GM23338 (cell line): ENCODE measurements at regions not wholly inside any gene's neighbourhood (a gene's known extent, or its start where the extent isn't known, plus 50 kb on each side); places are given as distances from the start of the nearest gene placed in this dataset.

ENCODE experiments used
- ATAC-seq: fragments of 200-7000 bp; cut with Tn5 transposase; 3 replicates; pipeline ENCODE4 v1.9.1; 2020
- DNase-seq: peaks from one replicate; pipeline ENCODE4 v3.0.0-alpha.2; 2015; ENCODE audit warnings: low spot score
- H2AFZ ChIP-seq: fragments of 200-600 bp; sonication (generic); 2 replicates; pipeline ENCODE4 v1.8.0; 2016; ENCODE audit warnings: antibody characterized with exemption, mild to moderate bottlenecking, moderate library complexity
- H3F3A ChIP-seq: fragments of 200-600 bp; sonication (generic); replicated peaks from 2 replicates; pipeline ENCODE4 v1.8.0; 2017; ENCODE audit warnings: antibody characterized with exemption, mixed run types, low read depth
- H3K27ac ChIP-seq: fragments of 200-600 bp; sonication (generic); 2 replicates; pipeline ENCODE4 v1.6.1; 2016; ENCODE audit warnings: low read depth
- H3K27me3 ChIP-seq: fragments of 200-600 bp; sonication (generic); 2 replicates; pipeline ENCODE4 v1.8.0; 2016; ENCODE audit warnings: mild to moderate bottlenecking, mixed run types, moderate library complexity; ENCODE audit not compliant: insufficient read depth
- H3K36me3 ChIP-seq: fragments of 200-600 bp; sonication (generic); 2 replicates; pipeline ENCODE4 v1.8.0; 2016; ENCODE audit warnings: mild to moderate bottlenecking; ENCODE audit not compliant: insufficient read depth
- H3K4me1 ChIP-seq: fragments of 200-600 bp; sonication (generic); 2 replicates; pipeline ENCODE4 v1.8.0; 2016; ENCODE audit warnings: mild to moderate bottlenecking, moderate library complexity; ENCODE audit not compliant: insufficient read depth
- H3K4me2 ChIP-seq: fragments of 200-600 bp; sonication (generic); 2 replicates; pipeline ENCODE4 v1.7.1; 2017; ENCODE audit warnings: mixed run types
- H3K4me3 ChIP-seq: fragments of 200-600 bp; sonication (generic); 2 replicates; pipeline ENCODE4 v1.6.1; 2016; ENCODE audit warnings: mixed run types
- H3K79me2 ChIP-seq: fragments of 200-600 bp; sonication (generic); replicated peaks from 2 replicates; pipeline ENCODE4 v1.8.0; 2017; ENCODE audit warnings: mild to moderate bottlenecking; ENCODE audit not compliant: insufficient read depth
- H3K9me2 ChIP-seq: fragments of 200-600 bp; sonication (generic); 2 replicates; pipeline ENCODE4 v1.8.0; 2017; ENCODE audit not compliant: insufficient read depth
- H4K20me1 ChIP-seq: fragments of 200-600 bp; sonication (generic); replicated peaks from 2 replicates; pipeline ENCODE4 v1.8.0; 2017; ENCODE audit warnings: mild to moderate bottlenecking; ENCODE audit not compliant: insufficient read depth
- H3K27ac Mint-ChIP-seq: 2 replicates; pipeline ENCODE4 v1.8.0; 2020; ENCODE audit warnings: inconsistent platforms, mild to moderate bottlenecking, moderate library complexity, mixed read lengths
- H3K27me3 Mint-ChIP-seq: 3 replicates; pipeline ENCODE4 v1.8.0; 2022; ENCODE audit warnings: low read depth, mild to moderate bottlenecking, moderate library complexity, mixed read lengths, inconsistent platforms; ENCODE audit not compliant: insufficient read depth, poor library complexity
- H3K36me3 Mint-ChIP-seq: 3 replicates; pipeline ENCODE4 v1.8.0; 2021; ENCODE audit warnings: low read depth, mild to moderate bottlenecking, inconsistent platforms, moderate library complexity, mixed read lengths
- H3K4me1 Mint-ChIP-seq: 3 replicates; pipeline ENCODE4 v1.8.0; 2020; ENCODE audit warnings: mild to moderate bottlenecking, inconsistent platforms, mixed read lengths
- H3K4me3 Mint-ChIP-seq: 3 replicates; pipeline ENCODE4 v1.8.0; 2021; ENCODE audit warnings: moderate library complexity, mild to moderate bottlenecking, inconsistent platforms, mixed read lengths
- H3K9me3 Mint-ChIP-seq: 3 replicates; pipeline ENCODE4 v1.8.0; 2020; ENCODE audit warnings: moderate library complexity, mild to moderate bottlenecking, inconsistent platforms, mixed read lengths
- CREB1 ChIP-seq: fragments of 250-450 bp; sonication (Bioruptor Pico); IDR thresholded peaks from 2 replicates; pipeline ENCODE4 v1.5.0; 2020; ENCODE audit warnings: low read depth, mild to moderate bottlenecking, moderate library complexity
- ETS1 ChIP-seq: IDR thresholded peaks from 2 replicates; pipeline ENCODE4 v1.6.1; 2016; ENCODE audit warnings: antibody characterized with exemption
- EZH2 ChIP-seq: fragments of 200-600 bp; sonication (generic); IDR thresholded peaks from one replicate; pipeline ENCODE4 v1.8.0; 2017; ENCODE audit warnings: antibody characterized with exemption, mild to moderate bottlenecking, low read depth; ENCODE audit not compliant: unreplicated experiment
- EZH2phosphoT487 ChIP-seq: fragments of 200-600 bp; sonication (generic); IDR thresholded peaks from one replicate; pipeline ENCODE4 v1.8.1; 2018; ENCODE audit warnings: antibody characterized with exemption; ENCODE audit not compliant: unreplicated experiment
- JUNB ChIP-seq: IDR thresholded peaks from one replicate; pipeline ENCODE4 v1.6.1; 2016; ENCODE audit warnings: antibody characterized with exemption; ENCODE audit not compliant: unreplicated experiment
- POLR2AphosphoS5 ChIP-seq: IDR thresholded peaks from 2 replicates; pipeline ENCODE4 v1.6.1; 2016; ENCODE audit warnings: antibody characterized with exemption, low read depth
- ZNF331 ChIP-seq: fragments of 250-450 bp; sonication (Bioruptor Pico); IDR thresholded peaks from 2 replicates; pipeline ENCODE4 v1.5.0; 2020; ENCODE audit warnings: low read depth, mild to moderate bottlenecking, moderate library complexity
- ZNF462 ChIP-seq: fragments of 250-450 bp; sonication (Bioruptor Pico); IDR thresholded peaks from 2 replicates; pipeline ENCODE4 v1.5.0; 2020; ENCODE audit warnings: mild to moderate bottlenecking, moderate library complexity
- TF ChIP-seq, protein P1 (sequence below), 2 experiments: fragments of 200-600 bp in 1 of 2; sonication (generic) in 1 of 2; conservative IDR thresholded peaks; 2 replicates each; pipeline versions ENCODE4 v1.5.1 to v1.6.1; 2016 to 2017; ENCODE audit warnings: antibody characterized with exemption in 2 of 2, low read depth in 2 of 2, mild to moderate bottlenecking in 2 of 2, moderate library complexity in 1 of 2
- TF ChIP-seq, protein P2 (sequence below): IDR thresholded peaks from one replicate; pipeline ENCODE4 v1.6.1; 2018; ENCODE audit warnings: antibody characterized with exemption; ENCODE audit not compliant: unreplicated experiment

- Histone ChIP-seq H3K9me2 (peaks cover 8% of the 10 kb centered on the region), H3K27ac (no peak overlapping the region), H3K79me2 (no peaks in the 10 kb centered on the region), H3K4me3 (no peak overlapping the region), H3K27me3 (no peaks in the 10 kb centered on the region), H3K4me2 (0 out of 2 replicates have a peak overlapping the region, but pooled peaks have one; percentile 24), H4K20me1 (no peaks in the 10 kb centered on the region), H3F3A (no peaks in the 10 kb centered on the region), H3K36me3 (no peaks in the 10 kb centered on the region), H2AFZ (peak overlapping the region; percentile 80), H3K4me1 (peaks cover 8% of the 10 kb centered on the region)
- H3K27me3 Mint-ChIP-seq = no peaks in the 10 kb centered on the region
- TF ChIP-seq JUNB (no peak), EZH2 (no peak), ZNF331 (CRISPR knock-in tag) (no peak), POLR2AphosphoS5 (no peak), ETS1 (no peak), EZH2phosphoT487 (no peak), CREB1 (CRISPR knock-in tag) (no peak), ZNF462 (CRISPR knock-in tag) (no peak)
- TF ChIP-seq, protein P1, sequence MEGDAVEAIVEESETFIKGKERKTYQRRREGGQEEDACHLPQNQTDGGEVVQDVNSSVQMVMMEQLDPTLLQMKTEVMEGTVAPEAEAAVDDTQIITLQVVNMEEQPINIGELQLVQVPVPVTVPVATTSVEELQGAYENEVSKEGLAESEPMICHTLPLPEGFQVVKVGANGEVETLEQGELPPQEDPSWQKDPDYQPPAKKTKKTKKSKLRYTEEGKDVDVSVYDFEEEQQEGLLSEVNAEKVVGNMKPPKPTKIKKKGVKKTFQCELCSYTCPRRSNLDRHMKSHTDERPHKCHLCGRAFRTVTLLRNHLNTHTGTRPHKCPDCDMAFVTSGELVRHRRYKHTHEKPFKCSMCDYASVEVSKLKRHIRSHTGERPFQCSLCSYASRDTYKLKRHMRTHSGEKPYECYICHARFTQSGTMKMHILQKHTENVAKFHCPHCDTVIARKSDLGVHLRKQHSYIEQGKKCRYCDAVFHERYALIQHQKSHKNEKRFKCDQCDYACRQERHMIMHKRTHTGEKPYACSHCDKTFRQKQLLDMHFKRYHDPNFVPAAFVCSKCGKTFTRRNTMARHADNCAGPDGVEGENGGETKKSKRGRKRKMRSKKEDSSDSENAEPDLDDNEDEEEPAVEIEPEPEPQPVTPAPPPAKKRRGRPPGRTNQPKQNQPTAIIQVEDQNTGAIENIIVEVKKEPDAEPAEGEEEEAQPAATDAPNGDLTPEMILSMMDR (conservative IDR thresholded peaks at IDR 0.05; ENCODE audit: low read depth in 2 of 2) = no peak
- TF ChIP-seq, protein P2, sequence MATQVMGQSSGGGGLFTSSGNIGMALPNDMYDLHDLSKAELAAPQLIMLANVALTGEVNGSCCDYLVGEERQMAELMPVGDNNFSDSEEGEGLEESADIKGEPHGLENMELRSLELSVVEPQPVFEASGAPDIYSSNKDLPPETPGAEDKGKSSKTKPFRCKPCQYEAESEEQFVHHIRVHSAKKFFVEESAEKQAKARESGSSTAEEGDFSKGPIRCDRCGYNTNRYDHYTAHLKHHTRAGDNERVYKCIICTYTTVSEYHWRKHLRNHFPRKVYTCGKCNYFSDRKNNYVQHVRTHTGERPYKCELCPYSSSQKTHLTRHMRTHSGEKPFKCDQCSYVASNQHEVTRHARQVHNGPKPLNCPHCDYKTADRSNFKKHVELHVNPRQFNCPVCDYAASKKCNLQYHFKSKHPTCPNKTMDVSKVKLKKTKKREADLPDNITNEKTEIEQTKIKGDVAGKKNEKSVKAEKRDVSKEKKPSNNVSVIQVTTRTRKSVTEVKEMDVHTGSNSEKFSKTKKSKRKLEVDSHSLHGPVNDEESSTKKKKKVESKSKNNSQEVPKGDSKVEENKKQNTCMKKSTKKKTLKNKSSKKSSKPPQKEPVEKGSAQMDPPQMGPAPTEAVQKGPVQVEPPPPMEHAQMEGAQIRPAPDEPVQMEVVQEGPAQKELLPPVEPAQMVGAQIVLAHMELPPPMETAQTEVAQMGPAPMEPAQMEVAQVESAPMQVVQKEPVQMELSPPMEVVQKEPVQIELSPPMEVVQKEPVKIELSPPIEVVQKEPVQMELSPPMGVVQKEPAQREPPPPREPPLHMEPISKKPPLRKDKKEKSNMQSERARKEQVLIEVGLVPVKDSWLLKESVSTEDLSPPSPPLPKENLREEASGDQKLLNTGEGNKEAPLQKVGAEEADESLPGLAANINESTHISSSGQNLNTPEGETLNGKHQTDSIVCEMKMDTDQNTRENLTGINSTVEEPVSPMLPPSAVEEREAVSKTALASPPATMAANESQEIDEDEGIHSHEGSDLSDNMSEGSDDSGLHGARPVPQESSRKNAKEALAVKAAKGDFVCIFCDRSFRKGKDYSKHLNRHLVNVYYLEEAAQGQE = no peak
- H3K9me3 Mint-ChIP-seq = peaks cover 8% of the 10 kb centered on the region
- H3K4me3 Mint-ChIP-seq = no peak overlapping the region
- H3K36me3 Mint-ChIP-seq = peaks cover 11% of the 10 kb centered on the region
- no peak overlapping the region for H3K27ac Mint-ChIP-seq
- ATAC-seq = no peak
- no peak for DNase-seq
- peaks cover 9% of the 10 kb centered on the region for H3K4me1 Mint-ChIP-seq
Observed at GRCh38 chr4:31236020-31236638, 516.0 kb downstream of the PCDH7 start.
